Keratinocyte (primary cell): ENCODE measurements at regions not wholly inside any gene's neighbourhood (a gene's known extent, or its start where the extent isn't known, plus 50 kb on each side); places are given as distances from the start of the nearest gene placed in this dataset.

Source experiments
- DNase-seq: peaks from one replicate; pipeline ENCODE4 v3.0.0-alpha.2; 2011; ENCODE audit warnings: low read depth, missing footprints, low spot score
- FAIRE-seq: peaks from 2 replicates; lab custom pipeline; 2011; peaks lifted over from hg19 to GRCh38; lab: Jason Lieb, UNC
- H2AFZ ChIP-seq: 2 replicates; pipeline ENCODE4 v1.6.0; 2012; ENCODE audit warnings: low read length, control low read depth, inconsistent platforms; ENCODE audit not compliant: control insufficient read depth
- H3K27ac ChIP-seq: 2 replicates; pipeline ENCODE4 v1.5.1; 2011; ENCODE audit warnings: low read length; ENCODE audit not compliant: control insufficient read depth, insufficient read depth
- H3K27me3 ChIP-seq: 3 replicates; pipeline ENCODE4 v1.6.0; 2011; ENCODE audit warnings: low read length; ENCODE audit not compliant: control insufficient read depth, insufficient read depth; ENCODE audit errors: extremely low read depth
- H3K36me3 ChIP-seq, 2 experiments: 2 replicates in 1 of 2; 3 replicates in 1 of 2; pipeline ENCODE4 v1.5.1; 2011; ENCODE audit warnings: low read length in 2 of 2, mild to moderate bottlenecking in 1 of 2; ENCODE audit not compliant: control insufficient read depth in 2 of 2, insufficient read depth in 2 of 2; ENCODE audit errors: extremely low read depth in 1 of 2
- H3K4me1 ChIP-seq: 3 replicates; pipeline ENCODE4 v1.5.1; 2011; ENCODE audit warnings: low read length; ENCODE audit not compliant: control insufficient read depth, insufficient read depth; ENCODE audit errors: extremely low read depth
- H3K4me2 ChIP-seq: 3 replicates; pipeline ENCODE4 v1.6.0; 2011; ENCODE audit warnings: low read depth, low read length; ENCODE audit not compliant: control insufficient read depth, insufficient read depth; ENCODE audit errors: extremely low read depth
- H3K4me3 ChIP-seq, 3 experiments: fragments of 200-600 bp in 1 of 3; sonication (generic) in 1 of 3; 2 replicates in 2 of 3; 3 replicates in 1 of 3; pipeline ENCODE4 v1.5.1; 2011 to 2016; ENCODE audit warnings: low read length in 3 of 3, mild to moderate bottlenecking in 3 of 3, control low read depth in 2 of 3, inconsistent platforms in 1 of 3, low read depth in 1 of 3, mixed read lengths in 1 of 3, mixed run types in 1 of 3, moderate library complexity in 1 of 3; ENCODE audit not compliant: control insufficient read depth in 2 of 3, insufficient read depth in 2 of 3; ENCODE audit errors: extremely low read depth in 1 of 3
- H3K79me2 ChIP-seq: 2 replicates; pipeline ENCODE4 v1.6.0; 2012; ENCODE audit warnings: low read length; ENCODE audit not compliant: control insufficient read depth, insufficient read depth
- H3K9ac ChIP-seq: 3 replicates; pipeline ENCODE4 v1.6.0; 2011; ENCODE audit warnings: low read length; ENCODE audit not compliant: control insufficient read depth, insufficient read depth; ENCODE audit errors: extremely low read depth
- H3K9me1 ChIP-seq: 3 replicates; pipeline ENCODE4 v1.6.0; 2011; ENCODE audit warnings: low read length; ENCODE audit not compliant: control insufficient read depth, insufficient read depth; ENCODE audit errors: extremely low read depth
- H3K9me3 ChIP-seq: 2 replicates; pipeline ENCODE4 v1.5.1; 2012; ENCODE audit warnings: low read depth, low read length; ENCODE audit not compliant: control insufficient read depth
- H4K20me1 ChIP-seq: 3 replicates; pipeline ENCODE4 v1.6.0; 2011; ENCODE audit warnings: low read length; ENCODE audit not compliant: control insufficient read depth, insufficient read depth; ENCODE audit errors: extremely low read depth
- CTCF ChIP-seq, 3 experiments: IDR thresholded peaks in 1 of 3; conservative IDR thresholded peaks in 1 of 3; optimal IDR thresholded peaks in 1 of 3; 2 replicates in 2 of 3; 3 replicates in 1 of 3; pipeline versions ENCODE3 to v1.5.1; 2011; ENCODE audit warnings: low read length in 3 of 3, mild to moderate bottlenecking in 3 of 3, moderate library complexity in 2 of 3, control low read depth in 1 of 3, inconsistent platforms in 1 of 3; ENCODE audit not compliant: insufficient read depth in 2 of 3; ENCODE audit errors: extremely low read depth in 1 of 3
- EZH2 ChIP-seq: IDR thresholded peaks from one replicate; pipeline ENCODE4 v1.6.1; 2012; ENCODE audit warnings: inconsistent platforms, mild to moderate bottlenecking, low read length, moderate library complexity
- dilution Hi-C: fragments of 300-500 bp; cut with MboI; formaldehyde crosslinking; loops from one replicate; pipeline ENCODE4 v1.7.0; 2020; ENCODE audit warnings: low sequenced_read_pairs; ENCODE audit not compliant: extremely low pct_ligation_motif_present

GRCh38 chr10:2990764-2991163 lies 76.6 kb upstream of the PFKP start:
- DNase-seq: no peak
- no peak for FAIRE-seq
- Histone ChIP-seq H3K4me3 (no peak overlapping the region), H3K9me1 (no peaks in the 10 kb centered on the region), H3K4me2 (no peak overlapping the region), H3K9ac (no peak overlapping the region), H3K27me3 (peaks cover 3% of the 10 kb centered on the region), H4K20me1 (no peaks in the 10 kb centered on the region), H3K36me3 (no peaks in the 10 kb centered on the region), H3K9me3 (no peaks in the 10 kb centered on the region), H3K27ac (no peak overlapping the region), H3K4me1 (peaks cover 11% of the 10 kb centered on the region), H3K79me2 (no peaks in the 10 kb centered on the region), H2AFZ (no peak overlapping the region)
- dilution Hi-C loops: no loop called here
- no peak for TF ChIP-seq CTCF (optimal IDR thresholded peaks at IDR 0.05 in 1 of 3, IDR thresholded peaks at IDR 0.05 in 1 of 3, conservative IDR thresholded peaks at IDR 0.05 in 1 of 3; ENCODE audit: extremely low read depth in 1 of 3, insufficient read depth in 2 of 3, low read length in 3 of 3)
- no peak for TF ChIP-seq EZH2

- H4K20me1 ChIP-seq: no peaks in the 10 kb centered on the region
- no peak overlapping the region for H3K4me2 ChIP-seq
- peaks cover 19% of the 10 kb centered on the region for H3K4me1 ChIP-seq
- FAIRE-seq: no peak
- H3K9ac ChIP-seq: no peak overlapping the region
- no peak overlapping the region for H2AFZ ChIP-seq
- no peak overlapping the region for H3K27ac ChIP-seq
- TF ChIP-seq EZH2 (no peak), CTCF (optimal IDR thresholded peaks at IDR 0.05 in 1 of 3, IDR thresholded peaks at IDR 0.05 in 1 of 3, conservative IDR thresholded peaks at IDR 0.05 in 1 of 3; ENCODE audit: extremely low read depth in 1 of 3, insufficient read depth in 2 of 3, low read length in 3 of 3) (no peak)
- dilution Hi-C loops: no loop called here
- H3K79me2 ChIP-seq: no peaks in the 10 kb centered on the region
- no peaks in the 10 kb centered on the region for H3K36me3 ChIP-seq
- DNase-seq: no peak
- no peaks in the 10 kb centered on the region for H3K9me1 ChIP-seq
- H3K9me3 ChIP-seq: no peaks in the 10 kb centered on the region
- H3K4me3 ChIP-seq: no peak overlapping the region
- H3K27me3 ChIP-seq: peaks cover 3% of the 10 kb centered on the region
Measured at GRCh38 chr10:2989292-2989947, 77.9 kb upstream of the PFKP start.
